ENCODE measurements at regions not wholly inside any gene's neighbourhood (a gene's known extent, or its start where the extent isn't known, plus 50 kb on each side); places are given as distances from the start of the nearest gene placed in this dataset.
A peak's percentile ranks its signal among the peaks of the same experiment; 100 is the strongest.

GRCh38 chr4:38598489-38598888 is 65.5 kb upstream of the KLF3 start:
- no peak for DNase-seq (ENCODE audit: low read depth)

GRCh38 chr4:38600575-38600974 is 63.4 kb upstream of the KLF3 start:
- no peak for DNase-seq (ENCODE audit: low read depth)

DNA sequence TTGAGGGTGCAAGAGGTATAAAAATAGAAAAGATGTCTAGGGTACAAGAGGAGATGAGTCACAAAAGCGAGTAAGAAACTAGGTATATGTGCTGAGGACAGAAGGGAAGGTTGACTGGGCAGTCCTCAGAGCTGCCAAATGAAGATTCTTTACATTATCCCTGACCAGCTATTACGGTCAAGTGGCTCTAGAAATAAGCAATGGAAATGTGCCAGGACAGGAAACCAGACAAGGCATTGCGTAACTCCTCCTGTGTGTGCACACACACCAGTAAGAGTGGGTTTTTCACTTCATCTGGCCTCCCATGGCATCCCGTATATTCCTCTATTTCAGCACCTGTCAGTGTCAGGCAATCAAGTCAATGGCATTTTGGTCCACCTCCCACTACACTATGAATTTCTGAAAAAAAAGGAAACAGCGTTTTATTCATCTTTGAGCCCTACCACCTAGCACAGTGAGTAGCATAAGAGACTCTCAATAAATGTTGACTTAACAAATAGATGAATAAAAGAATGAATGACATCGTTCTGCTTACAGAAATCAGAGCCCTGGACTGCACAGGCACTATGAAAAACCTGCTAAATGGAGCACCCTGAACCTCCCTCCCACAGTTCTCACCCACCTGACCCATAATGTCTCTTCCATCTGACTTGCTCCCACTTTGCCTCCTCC is 62.6 kb upstream of the KLF3 start:
- DNase-seq (ENCODE audit: low read depth), result peak; percentile 90

DNA sequence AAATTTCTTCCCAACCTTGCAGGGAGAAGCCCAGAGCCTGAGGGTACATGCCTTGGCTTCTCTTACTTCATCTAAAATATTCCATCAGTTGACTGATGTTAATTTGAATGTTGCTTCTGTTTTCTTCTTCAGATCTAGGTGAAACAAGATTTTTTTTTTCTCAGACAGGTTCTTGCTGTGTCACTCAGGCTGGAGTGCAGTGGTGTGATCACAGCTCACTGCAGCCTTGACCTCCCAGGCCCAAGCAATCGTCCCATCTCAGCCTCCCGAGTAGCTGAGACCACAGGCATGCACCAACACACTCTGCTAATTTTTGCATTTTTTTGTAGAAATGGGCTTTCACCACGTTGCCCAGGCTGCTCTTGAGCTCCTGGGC is 62.1 kb upstream of the KLF3 start:
- no peak for DNase-seq (ENCODE audit: low read depth)

- no peak for DNase-seq (ENCODE audit: low read depth)
These were observed 60.3 kb upstream of the KLF3 start for GRCh38 chr4:38603652-38604051.

DNA sequence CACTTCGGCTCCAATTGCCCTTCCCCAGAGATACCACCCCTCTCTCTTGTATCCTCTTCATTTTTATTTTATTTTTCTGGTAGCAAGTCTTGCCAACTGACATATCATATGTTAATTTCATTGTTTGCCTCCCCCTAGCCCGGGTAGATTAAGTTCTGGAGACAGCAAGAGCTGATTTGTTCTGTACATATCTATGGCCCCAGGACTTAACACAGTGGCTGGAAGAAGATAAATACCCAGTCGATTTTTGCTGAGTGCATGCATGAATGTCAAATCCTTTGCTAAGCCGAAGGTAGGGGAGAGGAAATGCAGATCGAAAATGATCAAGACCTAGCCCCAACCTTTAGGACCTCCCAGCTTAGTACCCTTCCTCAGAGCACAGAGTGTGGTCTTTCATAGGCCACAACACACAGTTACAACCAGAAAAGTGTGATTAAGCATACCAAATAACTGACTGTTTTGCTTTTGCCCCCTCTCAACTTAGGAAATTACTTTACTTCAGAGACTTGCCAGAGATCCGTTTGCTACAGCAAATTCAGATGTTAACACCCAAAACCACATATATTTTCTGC is 58.7 kb upstream of the KLF3 start:
- DNase-seq (ENCODE audit: low read depth), result no peak

DNA sequence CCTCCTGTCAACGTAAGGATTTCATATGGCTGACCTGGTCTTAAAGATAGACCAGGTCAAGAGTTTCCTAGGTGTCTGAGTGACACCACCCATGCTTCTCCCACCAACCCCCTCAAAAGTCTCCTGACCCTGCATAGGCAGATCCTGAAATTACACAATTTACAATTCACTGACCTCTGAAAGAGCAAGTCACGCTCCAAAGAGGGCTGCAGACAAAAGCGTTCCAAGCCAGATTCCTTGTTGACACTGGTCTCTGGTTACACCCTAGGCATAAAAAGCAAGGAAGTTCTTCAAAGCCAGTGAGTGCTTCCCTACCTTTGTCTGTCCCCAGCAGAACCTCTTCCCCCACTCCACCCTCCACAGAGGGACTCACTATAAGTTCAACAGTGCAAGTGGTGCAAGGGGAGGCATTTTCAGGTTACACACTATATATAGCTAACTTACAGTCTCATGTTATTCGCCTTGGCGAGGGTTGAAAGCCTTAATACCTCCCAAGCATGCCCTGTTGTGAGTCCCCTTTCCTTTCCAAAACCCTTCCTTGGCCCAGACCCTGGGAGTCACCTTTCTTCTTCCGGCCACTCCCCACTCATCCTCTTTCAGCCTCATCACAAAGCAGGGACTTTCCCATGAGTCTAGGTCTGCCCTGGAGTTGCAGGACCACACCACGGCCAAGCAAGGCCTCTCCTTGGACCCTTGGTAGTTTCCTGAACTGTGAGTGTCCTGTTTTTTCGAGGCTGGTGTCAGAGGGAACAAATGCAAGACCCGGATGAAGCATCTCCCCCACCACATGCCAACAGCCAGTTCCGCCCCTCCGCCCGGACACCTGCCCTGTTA is 58.0 kb upstream of the KLF3 start:
- no peak for DNase-seq (ENCODE audit: low read depth)

DNA sequence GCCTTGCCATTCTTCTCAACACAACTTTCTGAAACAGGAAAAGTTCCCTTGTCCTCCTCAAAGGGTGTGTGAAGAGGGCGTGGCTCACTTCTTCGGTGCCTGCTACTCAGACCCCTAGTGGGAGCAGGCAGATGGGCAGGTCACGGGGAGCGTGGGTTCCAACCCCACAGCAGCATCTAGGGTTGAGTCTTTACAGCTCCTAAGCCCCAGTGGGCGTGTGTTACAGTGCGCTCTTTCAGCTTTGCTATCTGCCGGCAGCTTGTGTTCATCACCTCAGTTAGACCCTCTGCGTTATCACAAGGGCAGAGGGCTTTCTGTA is 57.5 kb upstream of the KLF3 start:
- no peak for DNase-seq (ENCODE audit: low read depth)

DNA sequence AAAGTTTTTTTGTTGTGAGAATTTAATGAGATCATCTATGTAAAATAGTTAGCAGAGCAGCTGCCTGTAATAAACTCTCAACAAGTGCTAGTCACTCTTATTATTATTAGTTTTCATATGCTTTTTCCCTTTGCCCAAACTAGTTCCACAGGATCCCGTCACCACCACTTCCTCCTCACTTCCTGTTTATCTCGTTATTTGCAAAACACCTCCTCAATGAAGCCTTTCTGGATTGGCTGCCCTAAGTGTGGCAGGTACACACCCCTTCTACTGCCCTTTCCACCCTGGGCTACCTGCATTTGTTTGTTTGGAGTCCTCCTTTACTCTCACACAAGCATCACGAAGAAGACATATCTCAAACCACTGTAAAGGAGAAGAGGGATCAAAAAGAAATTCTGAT is 54.4 kb upstream of the KLF3 start:
- no peak for DNase-seq (ENCODE audit: low read depth)

DNA sequence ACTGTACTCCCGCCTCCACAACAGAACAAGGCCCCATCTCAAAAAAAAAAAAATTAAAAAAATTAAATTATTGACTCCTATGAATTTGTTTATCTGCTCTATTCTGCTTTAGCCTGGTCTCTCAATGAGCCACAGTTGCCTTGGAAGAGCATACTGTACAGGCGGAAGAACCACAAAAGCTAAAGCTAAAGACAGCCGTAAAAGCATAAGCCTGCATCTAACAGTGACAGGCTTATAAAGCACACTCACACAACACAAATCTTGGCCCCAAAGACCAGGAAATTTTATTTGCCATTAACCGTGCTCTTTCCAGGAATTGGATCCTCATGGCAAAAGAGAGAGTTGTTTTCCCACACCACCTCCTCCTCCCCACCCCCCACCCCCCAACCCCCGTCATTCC is 53.5 kb upstream of the KLF3 start:
- DNase-seq (ENCODE audit: low read depth), result no peak

- no peak for DNase-seq (ENCODE audit: low read depth)
These were observed 53.0 kb upstream of the KLF3 start for GRCh38 chr4:38610966-38611431.

DNA sequence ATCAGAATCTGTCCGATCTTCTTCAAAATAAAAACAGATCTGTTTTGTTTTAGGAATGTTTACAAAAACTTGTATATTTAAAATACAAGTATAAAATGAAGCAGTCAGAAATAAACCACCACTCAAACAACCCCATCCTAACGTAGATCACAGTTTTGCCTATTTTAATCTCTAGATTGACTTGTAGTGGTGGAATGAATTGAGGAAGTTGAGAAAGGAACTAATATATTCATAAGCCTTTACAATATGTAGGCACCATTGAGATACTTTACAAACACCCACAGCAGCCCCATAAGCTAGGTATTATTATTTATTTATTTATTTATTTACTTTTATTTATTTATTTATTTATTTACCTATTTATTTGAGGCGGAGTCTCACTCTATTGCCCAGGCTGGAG is 52.3 kb upstream of the KLF3 start:
- DNase-seq (ENCODE audit: low read depth), result no peak

- peak; percentile 33 for DNase-seq (ENCODE audit: low read depth)
These were observed 51.2 kb upstream of the KLF3 start for GRCh38 chr4:38612646-38613414.

Measured in iris pigment epithelial cell (primary cell).